ENCODE measurements at regions not wholly inside any gene's neighbourhood (a gene's known extent, or its start where the extent isn't known, plus 50 kb on each side); places are given as distances from the start of the nearest gene placed in this dataset.
"Not testable (repeated sequence)": the region's sequence is repeated elsewhere in the genome, so short reads cannot be mapped to it uniquely, and the experiment has no call there.

GRCh38 chr3:132084982-132085381 is 50.2 kb upstream of the CPNE4 start:
- Histone ChIP-seq H3K9me3 (replicated peaks) (no peaks in the 10 kb centered on the region), H3K4me1 (no peaks in the 10 kb centered on the region), H3K27ac (no peak overlapping the region), H3K36me3 (no peaks in the 10 kb centered on the region), H3K27me3 (0 out of 2 replicates have a peak, but pooled peaks cover 3% of the 10 kb centered on the region), H3K4me3 (no peak overlapping the region)
- DNase-seq = no peak

GRCh38 chr3:132087356-132087755 is 52.5 kb upstream of the CPNE4 start:
- no peaks in the 10 kb centered on the region for H3K4me1 ChIP-seq
- H3K4me3 ChIP-seq = no peak overlapping the region
- no peaks in the 10 kb centered on the region for H3K36me3 ChIP-seq
- H3K9me3 ChIP-seq (replicated peaks) = no peaks in the 10 kb centered on the region
- H3K27ac ChIP-seq = no peak overlapping the region
- 0 out of 2 replicates have a peak, but pooled peaks cover 3% of the 10 kb centered on the region for H3K27me3 ChIP-seq
- DNase-seq = no peak

GRCh38 chr3:132088291-132088690 is 53.5 kb upstream of the CPNE4 start:
- DNase-seq = no peak
- no peak overlapping the region for H3K4me3 ChIP-seq
- 0 out of 2 replicates have a peak, but pooled peaks cover 5% of the 10 kb centered on the region for H3K27me3 ChIP-seq
- no peaks in the 10 kb centered on the region for H3K4me1 ChIP-seq
- H3K27ac ChIP-seq = no peak overlapping the region
- H3K36me3 ChIP-seq = no peaks in the 10 kb centered on the region
- H3K9me3 ChIP-seq (replicated peaks) = no peaks in the 10 kb centered on the region

GRCh38 chr3:132090921-132091320 is 56.1 kb upstream of the CPNE4 start:
- no peak overlapping the region for H3K27ac ChIP-seq
- H3K36me3 ChIP-seq = no peaks in the 10 kb centered on the region
- DNase-seq = no peak
- H3K9me3 ChIP-seq (replicated peaks) = no peaks in the 10 kb centered on the region
- no peak overlapping the region for H3K4me3 ChIP-seq
- 0 out of 2 replicates have a peak, but pooled peaks cover 8% of the 10 kb centered on the region for H3K27me3 ChIP-seq
- no peaks in the 10 kb centered on the region for H3K4me1 ChIP-seq

GRCh38 chr3:132116601-132117000 is 81.8 kb upstream of the CPNE4 start:
- H3K9me3 ChIP-seq (replicated peaks) = no peaks in the 10 kb centered on the region
- H3K4me3 ChIP-seq = no peak overlapping the region
- H3K4me1 ChIP-seq = no peaks in the 10 kb centered on the region
- no peak for DNase-seq
- no peak overlapping the region for H3K27ac ChIP-seq
- no peaks in the 10 kb centered on the region for H3K36me3 ChIP-seq
- H3K27me3 ChIP-seq = no peaks in the 10 kb centered on the region

GRCh38 chr3:132117642-132118041 is 82.8 kb upstream of the CPNE4 start:
- Histone ChIP-seq H3K36me3 (no peaks in the 10 kb centered on the region), H3K9me3 (replicated peaks) (no peaks in the 10 kb centered on the region), H3K27ac (no peak overlapping the region), H3K4me3 (no peak overlapping the region), H3K27me3 (no peaks in the 10 kb centered on the region), H3K4me1 (no peaks in the 10 kb centered on the region)
- DNase-seq = no peak

- DNase-seq = peak in 1 of 2 experiments; percentile 1
- H3K36me3 ChIP-seq = no peaks in the 10 kb centered on the region
- H3K4me3 ChIP-seq = no peak overlapping the region
- H3K27ac ChIP-seq = no peak overlapping the region
- H3K27me3 ChIP-seq = 0 out of 2 replicates have a peak, but pooled peaks cover 1% of the 10 kb centered on the region
- H3K9me3 ChIP-seq (replicated peaks) = no peaks in the 10 kb centered on the region
- H3K4me1 ChIP-seq = no peaks in the 10 kb centered on the region
Observed at GRCh38 chr3:132119531-132119930, 84.7 kb upstream of the CPNE4 start.

- no peaks in the 10 kb centered on the region for H3K9me3 ChIP-seq (replicated peaks)
- H3K36me3 ChIP-seq = no peaks in the 10 kb centered on the region
- no peak for DNase-seq
- H3K27me3 ChIP-seq = 0 out of 2 replicates have a peak, but pooled peaks cover 3% of the 10 kb centered on the region
- no peak overlapping the region for H3K4me3 ChIP-seq
- H3K27ac ChIP-seq = no peak overlapping the region
- H3K4me1 ChIP-seq = no peaks in the 10 kb centered on the region
Observed at GRCh38 chr3:132124096-132124495, 89.3 kb upstream of the CPNE4 start.

GRCh38 chr3:132124651-132125284 is 90.0 kb upstream of the CPNE4 start:
- Histone ChIP-seq H3K9me3 (replicated peaks) (no peaks in the 10 kb centered on the region), H3K36me3 (no peaks in the 10 kb centered on the region), H3K4me1 (no peaks in the 10 kb centered on the region), H3K27ac (no peak overlapping the region), H3K4me3 (no peak overlapping the region), H3K27me3 (0 out of 2 replicates have a peak, but pooled peaks cover 3% of the 10 kb centered on the region)
- no peak for DNase-seq

- Histone ChIP-seq H3K4me1 (no peaks in the 10 kb centered on the region; the same call in 1 of the 2 replicates), H3K27ac (no peak overlapping the region), H3K36me3 (no peaks in the 10 kb centered on the region), H3K27me3 (no peaks in the 10 kb centered on the region; the same call in 1 of the 2 replicates), H3K4me3 (no peak overlapping the region), H3K9me3 (replicated peaks) (no peaks in the 10 kb centered on the region; the same call in 1 of the 2 replicates)
- DNase-seq = no peak
Observed at GRCh38 chr3:132134611-132135010, 99.8 kb upstream of the CPNE4 start.

GRCh38 chr3:132135628-132136333 is 101.0 kb upstream of the CPNE4 start:
- H3K27me3 ChIP-seq = no peaks in the 10 kb centered on the region; the same call in 1 of the 2 replicates
- DNase-seq = peak; percentile 4 to 8
- H3K9me3 ChIP-seq (replicated peaks) = no peaks in the 10 kb centered on the region; the same call in 1 of the 2 replicates
- no peaks in the 10 kb centered on the region for H3K36me3 ChIP-seq
- H3K4me1 ChIP-seq = no peaks in the 10 kb centered on the region; the same call in 1 of the 2 replicates
- H3K27ac ChIP-seq = no peak overlapping the region
- H3K4me3 ChIP-seq = no peak overlapping the region

- no peak overlapping the region for H3K4me3 ChIP-seq
- no peaks in the 10 kb centered on the region; the same call in 1 of the 2 replicates for H3K27me3 ChIP-seq
- DNase-seq = no peak
- H3K27ac ChIP-seq = no peak overlapping the region
- H3K9me3 ChIP-seq (replicated peaks) = no peaks in the 10 kb centered on the region; the same call in 1 of the 2 replicates
- no peaks in the 10 kb centered on the region for H3K36me3 ChIP-seq
- H3K4me1 ChIP-seq = no peaks in the 10 kb centered on the region; the same call in 1 of the 2 replicates
Observed at GRCh38 chr3:132136334-132136716, 101.5 kb upstream of the CPNE4 start.

- H3K4me3 ChIP-seq; DNase-seq; H3K36me3 ChIP-seq; H3K9me3 ChIP-seq (replicated peaks); H3K27ac ChIP-seq; H3K4me1 ChIP-seq; H3K27me3 ChIP-seq: not testable (repeated sequence)
Observed at GRCh38 chr3:132136902-132137301, 102.1 kb upstream of the CPNE4 start.

GRCh38 chr3:132145833-132146232 is 111.0 kb upstream of the CPNE4 start:
- no peak for DNase-seq
- H3K9me3 ChIP-seq (replicated peaks) = no peaks in the 10 kb centered on the region
- H3K27ac ChIP-seq = no peak overlapping the region
- no peaks in the 10 kb centered on the region for H3K36me3 ChIP-seq
- no peaks in the 10 kb centered on the region for H3K27me3 ChIP-seq
- no peaks in the 10 kb centered on the region for H3K4me1 ChIP-seq
- no peak overlapping the region for H3K4me3 ChIP-seq

- H3K9me3 ChIP-seq (replicated peaks) = no peaks in the 10 kb centered on the region
- no peaks in the 10 kb centered on the region for H3K36me3 ChIP-seq
- H3K4me3 ChIP-seq = no peak overlapping the region
- H3K27ac ChIP-seq = no peak overlapping the region
- no peak for DNase-seq
- H3K27me3 ChIP-seq = no peaks in the 10 kb centered on the region; the same call in 1 of the 2 replicates
- no peaks in the 10 kb centered on the region for H3K4me1 ChIP-seq
Observed at GRCh38 chr3:132154619-132155018, 119.8 kb upstream of the CPNE4 start.

All from SJCRH30 (cell line).